OCI-LY1 (cell line): ENCODE measurements at regions not wholly inside any gene's neighbourhood (a gene's known extent, or its start where the extent isn't known, plus 50 kb on each side); places are given as distances from the start of the nearest gene placed in this dataset.
"Not testable (repeated sequence)": the region's sequence is repeated elsewhere in the genome, so short reads cannot be mapped to it uniquely, and the experiment has no call there.

ENCODE experiments used
- H2AFZ ChIP-seq: fragments of 200-600 bp; sonication (generic), shearing (Covaris generic); 2 replicates; pipeline ENCODE4 v1.6.0; 2014; ENCODE audit warnings: antibody characterized with exemption, mild to moderate bottlenecking, low read length
- H3F3A ChIP-seq: fragments of 200-600 bp; sonication (generic), shearing (Covaris generic); 2 replicates; pipeline ENCODE4 v1.6.0; 2014; ENCODE audit warnings: mild to moderate bottlenecking, antibody characterized with exemption, low read length, moderate library complexity; ENCODE audit not compliant: insufficient read depth
- H3K27ac ChIP-seq: fragments of 200-600 bp; sonication (generic); 2 replicates; pipeline ENCODE4 v1.5.1; 2014; ENCODE audit warnings: low read length, mixed run types, mild to moderate bottlenecking, low read depth; ENCODE audit not compliant: poor library complexity, severe bottlenecking
- H3K27me3 ChIP-seq: fragments of 200-600 bp; sonication (generic); 2 replicates; pipeline ENCODE4 v1.6.0; 2014; ENCODE audit warnings: antibody characterized with exemption, mild to moderate bottlenecking, low read length, moderate library complexity; ENCODE audit not compliant: insufficient read depth
- H3K36me3 ChIP-seq: fragments of 200-600 bp; sonication (generic); 2 replicates; pipeline ENCODE4 v1.6.1; 2014; ENCODE audit warnings: mild to moderate bottlenecking, antibody characterized with exemption, low read length, moderate library complexity, mixed read lengths; ENCODE audit not compliant: insufficient read depth
- H3K4me1 ChIP-seq: fragments of 200-600 bp; sonication (generic); 2 replicates; pipeline ENCODE4 v1.5.1; 2014; ENCODE audit warnings: mild to moderate bottlenecking, low read length, moderate library complexity; ENCODE audit not compliant: insufficient read depth, severe bottlenecking
- H3K4me2 ChIP-seq: fragments of 200-600 bp; sonication (generic), shearing (Covaris generic); 2 replicates; pipeline ENCODE4 v1.6.1; 2014; ENCODE audit warnings: low read length
- H3K4me3 ChIP-seq: fragments of 200-600 bp; sonication (generic); 2 replicates; pipeline ENCODE4 v1.5.1; 2014; ENCODE audit warnings: low read length, low read depth, mild to moderate bottlenecking, mixed read lengths; ENCODE audit not compliant: poor library complexity, severe bottlenecking
- H3K79me2 ChIP-seq: fragments of 200-600 bp; shearing (Covaris generic); 2 replicates; pipeline ENCODE4 v1.6.1; 2016; ENCODE audit warnings: mixed run types, low read length, mixed read lengths; ENCODE audit not compliant: insufficient read depth
- H3K9ac ChIP-seq: fragments of 200-600 bp; sonication (generic), shearing (Covaris generic); 2 replicates; pipeline ENCODE4 v1.6.1; 2014; ENCODE audit warnings: mild to moderate bottlenecking, low read length, mixed read lengths
- H3K9me2 ChIP-seq: fragments of 200-600 bp; sonication (generic), shearing (Covaris generic); 2 replicates; pipeline ENCODE4 v1.6.1; 2014; ENCODE audit warnings: low read depth, mild to moderate bottlenecking, low read length, mixed read lengths
- H3K9me3 ChIP-seq: fragments of 200-600 bp; shearing (Covaris generic); 2 replicates; pipeline ENCODE4 v1.6.1; 2014; ENCODE audit warnings: low read length, mixed read lengths
- H4K20me1 ChIP-seq: fragments of 200-600 bp; sonication (generic), shearing (Covaris generic); 2 replicates; pipeline ENCODE4 v1.6.0; 2016; ENCODE audit warnings: mild to moderate bottlenecking, low read length; ENCODE audit not compliant: insufficient read depth
- CTCF ChIP-seq: fragments of 200-600 bp; sonication (generic), shearing (Covaris generic); IDR thresholded peaks from 2 replicates; pipeline ENCODE4 v1.5.1; 2017; ENCODE audit warnings: mild to moderate bottlenecking, antibody characterized with exemption, low read length, moderate library complexity, mixed read lengths
- EZH2 ChIP-seq: fragments of 200-600 bp; sonication (generic), shearing (Covaris generic); IDR thresholded peaks from 2 replicates; pipeline ENCODE4 v1.8.0; 2017; ENCODE audit warnings: borderline replicate concordance, mixed run types, mild to moderate bottlenecking, antibody characterized with exemption, low read length, moderate library complexity, mixed read lengths

- no peak overlapping the region for H3K4me2 ChIP-seq
- no peaks in the 10 kb centered on the region for H3K27me3 ChIP-seq
- H4K20me1 ChIP-seq: no peaks in the 10 kb centered on the region
- no peak overlapping the region for H2AFZ ChIP-seq
- H3F3A ChIP-seq: no peaks in the 10 kb centered on the region
- H3K9me3 ChIP-seq: 0 out of 2 replicates have a peak, but pooled peaks cover 3% of the 10 kb centered on the region
- H3K9ac ChIP-seq: no peak overlapping the region
- H3K4me1 ChIP-seq: peaks cover 7% of the 10 kb centered on the region
- no peaks in the 10 kb centered on the region for H3K36me3 ChIP-seq
- H3K27ac ChIP-seq: no peak overlapping the region
- H3K4me3 ChIP-seq: no peak overlapping the region
- no peaks in the 10 kb centered on the region for H3K9me2 ChIP-seq
- no peaks in the 10 kb centered on the region for H3K79me2 ChIP-seq
- TF ChIP-seq CTCF (no peak), EZH2 (no peak)
Observed at GRCh38 chr22:47498969-47499495, 736.6 kb downstream of the TBC1D22A start.

DNA sequence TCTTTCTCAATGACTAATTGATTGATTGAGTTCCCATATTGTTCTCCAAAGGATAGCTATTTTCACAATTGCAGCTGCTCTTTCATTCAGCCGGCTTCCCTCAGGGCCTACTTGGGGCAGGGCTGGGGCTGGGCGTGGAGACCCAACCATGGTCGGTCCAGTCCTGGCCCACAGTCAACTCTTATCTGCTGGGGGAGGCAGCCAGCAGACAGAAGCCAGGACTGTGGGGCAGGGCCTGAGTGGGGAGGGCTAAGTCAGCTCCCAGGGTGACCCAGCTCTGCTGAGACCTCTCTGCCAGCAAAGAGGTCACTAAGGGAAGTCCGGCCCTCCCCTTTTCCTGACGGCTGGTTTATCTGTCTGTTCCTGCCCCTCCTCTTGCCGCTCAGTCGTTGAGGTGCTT, 735.2 kb downstream of the TBC1D22A start:
- Histone ChIP-seq H4K20me1 (no peaks in the 10 kb centered on the region), H3K4me2 (no peak overlapping the region), H3K9me2 (no peaks in the 10 kb centered on the region), H3K4me3 (no peak overlapping the region), H3K4me1 (peaks cover 7% of the 10 kb centered on the region), H3K79me2 (no peaks in the 10 kb centered on the region), H2AFZ (no peak overlapping the region), H3K27ac (no peak overlapping the region), H3F3A (no peaks in the 10 kb centered on the region), H3K36me3 (no peaks in the 10 kb centered on the region), H3K9me3 (0 out of 2 replicates have a peak, but pooled peaks cover 3% of the 10 kb centered on the region), H3K9ac (no peak overlapping the region), H3K27me3 (no peaks in the 10 kb centered on the region)
- TF ChIP-seq EZH2 (no peak), CTCF (no peak)

- H3K79me2 ChIP-seq: no peaks in the 10 kb centered on the region
- H3K4me2 ChIP-seq: no peak overlapping the region
- H2AFZ ChIP-seq: no peak overlapping the region
- TF ChIP-seq CTCF: no peak
- no peak for TF ChIP-seq EZH2
- peaks cover 7% of the 10 kb centered on the region for H3K4me1 ChIP-seq
- H3K9me2 ChIP-seq: no peaks in the 10 kb centered on the region
- no peaks in the 10 kb centered on the region for H3K36me3 ChIP-seq
- no peak overlapping the region for H3K4me3 ChIP-seq
- no peak overlapping the region for H3K9ac ChIP-seq
- no peaks in the 10 kb centered on the region for H4K20me1 ChIP-seq
- no peak overlapping the region for H3K27ac ChIP-seq
- no peaks in the 10 kb centered on the region for H3F3A ChIP-seq
- 0 out of 2 replicates have a peak, but pooled peaks cover 3% of the 10 kb centered on the region for H3K9me3 ChIP-seq
- H3K27me3 ChIP-seq: no peaks in the 10 kb centered on the region
Observed at GRCh38 chr22:47495110-47495509, 732.7 kb downstream of the TBC1D22A start.

DNA sequence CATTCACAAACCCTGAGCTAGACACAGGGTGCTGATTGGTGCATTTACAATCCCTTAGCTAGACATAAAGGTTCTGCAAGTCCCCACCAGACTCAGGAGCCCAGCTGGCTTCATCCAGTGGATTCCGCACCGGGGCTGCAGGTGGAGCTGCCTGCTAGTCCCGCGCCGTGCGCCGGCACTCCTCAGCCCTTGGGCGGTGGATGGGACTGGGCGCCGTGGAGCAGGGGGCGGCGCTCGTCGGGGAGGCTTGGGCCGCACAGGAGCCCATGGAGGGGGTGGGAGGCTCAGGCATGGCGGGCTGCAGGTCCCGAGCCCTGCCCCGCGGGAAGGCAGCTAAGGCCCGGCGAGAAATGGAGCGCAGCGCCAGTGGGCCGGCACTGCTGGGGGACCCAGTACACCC, 725.7 kb downstream of the TBC1D22A start:
- not testable (repeated sequence) for H3K36me3 ChIP-seq, H3K9me3 ChIP-seq, H4K20me1 ChIP-seq, H3K27ac ChIP-seq, H3K79me2 ChIP-seq, H2AFZ ChIP-seq, H3K9me2 ChIP-seq, H3K4me3 ChIP-seq, H3K27me3 ChIP-seq, H3K4me2 ChIP-seq, H3K9ac ChIP-seq, H3F3A ChIP-seq
- H3K4me1 ChIP-seq: peaks cover 12% of the 10 kb centered on the region
